Panc1 (cell line): ENCODE measurements at regions not wholly inside any gene's neighbourhood (a gene's known extent, or its start where the extent isn't known, plus 50 kb on each side); places are given as distances from the start of the nearest gene placed in this dataset.

ENCODE experiments used
- ATAC-seq: fragments of 200-7000 bp; cut with Tn5 transposase; 2 replicates; pipeline ENCODE4 v1.9.1; 2020; ENCODE audit warnings: mild to moderate bottlenecking, moderate library complexity
- BruUV-seq: library from RNA; stranded (reverse); fragments of 400-500 nt; replicated peaks from 2 replicates; lab custom pipeline; 2021; lab: Mats Ljungman, UMichigan
- CTCF ChIA-PET: fragments of 300-600 bp; sonication (Branson Sonifier 250); formaldehyde crosslinking; loops from one replicate; lab custom pipeline; 2022; ENCODE audit warnings: antibody characterized with exemption; lab: Charles Lee
- POLR2A ChIA-PET: fragments of 300-600 bp; sonication (Branson Sonifier 250); formaldehyde crosslinking; loops from one replicate; lab custom pipeline; 2022; ENCODE audit warnings: antibody characterized with exemption; lab: Charles Lee
- DNase-seq: peaks from one replicate; pipeline ENCODE4 v3.0.0-alpha.2; 2010; ENCODE audit warnings: low read depth, low spot score
- H3K27ac ChIP-seq: 2 replicates; pipeline ENCODE4 v1.5.1; 2011; ENCODE audit warnings: mild to moderate bottlenecking, low read length, inconsistent platforms
- H3K27me3 ChIP-seq: fragments of 200-500 bp; sonication (Bioruptor generic); 2 replicates; pipeline ENCODE4 v1.6.0; 2014; ENCODE audit warnings: low read length, inconsistent platforms; ENCODE audit not compliant: control insufficient read depth, insufficient read depth
- H3K36me3 ChIP-seq: fragments of 200-500 bp; sonication (Bioruptor generic); 2 replicates; pipeline ENCODE4 v1.5.1; 2014; ENCODE audit warnings: inconsistent platforms, mild to moderate bottlenecking, low read length, moderate library complexity; ENCODE audit not compliant: control insufficient read depth, insufficient read depth
- H3K4me1 ChIP-seq: 2 replicates; pipeline ENCODE4 v1.5.1; 2011; ENCODE audit warnings: inconsistent platforms, mild to moderate bottlenecking, low read length, moderate library complexity; ENCODE audit not compliant: control insufficient read depth, insufficient read depth
- H3K4me3 ChIP-seq, 2 experiments: 2 replicates each; pipeline ENCODE4 v1.5.1; 2011 to 2012; ENCODE audit warnings: low read depth in 2 of 2, low read length in 2 of 2, mild to moderate bottlenecking in 2 of 2, inconsistent platforms in 1 of 2, moderate library complexity in 1 of 2
- H3K9me3 ChIP-seq: fragments of 200-500 bp; sonication (Bioruptor generic); 2 replicates; pipeline ENCODE4 v1.5.1; 2014; ENCODE audit warnings: low read depth, mild to moderate bottlenecking, inconsistent platforms, low read length, moderate library complexity; ENCODE audit not compliant: control insufficient read depth, insufficient read depth
- POLR2AphosphoS5 ChIP-seq: IDR thresholded peaks from 2 replicates; pipeline ENCODE4 v1.6.1; 2012; ENCODE audit warnings: mild to moderate bottlenecking, low read depth, low read length, moderate library complexity
- REST ChIP-seq, 2 experiments: IDR thresholded peaks; 2 replicates each; pipeline ENCODE4 v1.6.1; 2011 to 2012; ENCODE audit warnings: low read depth in 2 of 2, control low read depth in 1 of 2, low read length in 1 of 2, mild to moderate bottlenecking in 1 of 2, moderate library complexity in 1 of 2; ENCODE audit not compliant: insufficient read depth in 1 of 2
- SIN3A ChIP-seq: IDR thresholded peaks from 2 replicates; pipeline ENCODE4 v1.6.1; 2012; ENCODE audit warnings: low read depth, mild to moderate bottlenecking, low read length, moderate library complexity, borderline replicate concordance; ENCODE audit not compliant: insufficient read depth
- TCF7L2 ChIP-seq: IDR thresholded peaks from 2 replicates; pipeline ENCODE4 v1.6.1; 2011; ENCODE audit warnings: mild to moderate bottlenecking, low read depth, low read length, inconsistent platforms
- in situ Hi-C: cut with HindIII; loops from 2 replicates; pipeline ENCODE4 v1.10.0; 2016; ENCODE audit warnings: low sequenced_read_pairs, low pct_unique_long_range_greater_than_20kb
- intact Hi-C: fragments of 100-400 bp; cut with micrococcal nuclease; formaldehyde crosslinking; loops from one replicate; pipeline ENCODE4 v1.10.0; 2022; ENCODE audit not compliant: unreplicated experiment
- TF ChIP-seq, protein P1 (sequence below): fragments of 450-650 bp; IDR thresholded peaks from 2 replicates; pipeline ENCODE4 v1.5.1; 2017; ENCODE audit warnings: mild to moderate bottlenecking

GRCh38 chr17:27226611-27227230 lies 67.2 kb upstream of the WSB1 start:
- H3K36me3 ChIP-seq = no peaks in the 10 kb centered on the region
- intact Hi-C loops (no loop called here), in situ Hi-C loops (loop anchor here (25.0 kb wide), 1 partner anchor 111 kb away; no protein-coding TSS in a partner anchor)
- H3K4me1 ChIP-seq = peaks cover 12% of the 10 kb centered on the region
- ATAC-seq (peak; percentile 99), DNase-seq (no peak)
- BruUV-seq = no TSS peak
- H3K4me3 ChIP-seq = no peak overlapping the region
- H3K9me3 ChIP-seq = no peaks in the 10 kb centered on the region
- H3K27me3 ChIP-seq = no peaks in the 10 kb centered on the region
- CTCF ChIA-PET = interaction anchor here (1.0 kb wide), 1 partner anchor 10 kb away, joined by 3 read pairs; no protein-coding TSS in a partner anchor
- no peak for TF ChIP-seq TCF7L2
- peak overlapping the region; percentile 48; the same call in 1 of the 2 replicates for H3K27ac ChIP-seq
- POLR2A ChIA-PET = no interaction called here

GRCh38 chr17:27230996-27231395 lies 62.9 kb upstream of the WSB1 start:
- Histone ChIP-seq H3K4me1 (peaks cover 12% of the 10 kb centered on the region), H3K27me3 (no peaks in the 10 kb centered on the region), H3K4me3 (no peak overlapping the region), H3K36me3 (no peaks in the 10 kb centered on the region), H3K27ac (no peak overlapping the region), H3K9me3 (no peaks in the 10 kb centered on the region)
- CTCF ChIA-PET = no interaction called here
- DNase-seq (no peak), ATAC-seq (no peak)
- in situ Hi-C loops = loop anchor here (25.0 kb wide), 1 partner anchor 106 kb away; no protein-coding TSS in a partner anchor
- POLR2A ChIA-PET = no interaction called here
- TF ChIP-seq POLR2AphosphoS5 (no peak), SIN3A (no peak), TCF7L2 (no peak), REST (IDR thresholded peaks at IDR 0.05; ENCODE audit: insufficient read depth in 1 of 2, low read depth in 2 of 2, low read length in 1 of 2) (no peak)
- TF ChIP-seq, protein P1, sequence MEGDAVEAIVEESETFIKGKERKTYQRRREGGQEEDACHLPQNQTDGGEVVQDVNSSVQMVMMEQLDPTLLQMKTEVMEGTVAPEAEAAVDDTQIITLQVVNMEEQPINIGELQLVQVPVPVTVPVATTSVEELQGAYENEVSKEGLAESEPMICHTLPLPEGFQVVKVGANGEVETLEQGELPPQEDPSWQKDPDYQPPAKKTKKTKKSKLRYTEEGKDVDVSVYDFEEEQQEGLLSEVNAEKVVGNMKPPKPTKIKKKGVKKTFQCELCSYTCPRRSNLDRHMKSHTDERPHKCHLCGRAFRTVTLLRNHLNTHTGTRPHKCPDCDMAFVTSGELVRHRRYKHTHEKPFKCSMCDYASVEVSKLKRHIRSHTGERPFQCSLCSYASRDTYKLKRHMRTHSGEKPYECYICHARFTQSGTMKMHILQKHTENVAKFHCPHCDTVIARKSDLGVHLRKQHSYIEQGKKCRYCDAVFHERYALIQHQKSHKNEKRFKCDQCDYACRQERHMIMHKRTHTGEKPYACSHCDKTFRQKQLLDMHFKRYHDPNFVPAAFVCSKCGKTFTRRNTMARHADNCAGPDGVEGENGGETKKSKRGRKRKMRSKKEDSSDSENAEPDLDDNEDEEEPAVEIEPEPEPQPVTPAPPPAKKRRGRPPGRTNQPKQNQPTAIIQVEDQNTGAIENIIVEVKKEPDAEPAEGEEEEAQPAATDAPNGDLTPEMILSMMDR = no peak
- intact Hi-C loops = no loop called here
- BruUV-seq = no TSS peak

GRCh38 chr17:27232328-27232727 lies 61.6 kb upstream of the WSB1 start:
- no TSS peak for BruUV-seq
- Histone ChIP-seq H3K27me3 (no peaks in the 10 kb centered on the region), H3K27ac (no peak overlapping the region), H3K36me3 (no peaks in the 10 kb centered on the region), H3K4me3 (no peak overlapping the region), H3K9me3 (no peaks in the 10 kb centered on the region), H3K4me1 (peaks cover 9% of the 10 kb centered on the region; the same call in 1 of the 2 replicates)
- in situ Hi-C loops = loop anchor here (25.0 kb wide), 1 partner anchor 105 kb away; no protein-coding TSS in a partner anchor
- DNase-seq = no peak
- POLR2A ChIA-PET = no interaction called here
- intact Hi-C loops = no loop called here
- CTCF ChIA-PET = no interaction called here
- TF ChIP-seq, protein P1 = no peak
- TF ChIP-seq TCF7L2 (no peak), REST (IDR thresholded peaks at IDR 0.05; ENCODE audit: insufficient read depth in 1 of 2, low read depth in 2 of 2, low read length in 1 of 2) (no peak), POLR2AphosphoS5 (no peak), SIN3A (no peak)
- ATAC-seq = no peak
